ENCODE measurements at regions not wholly inside any gene's neighbourhood (a gene's known extent, or its start where the extent isn't known, plus 50 kb on each side); places are given as distances from the start of the nearest gene placed in this dataset.

- TF ChIP-seq, protein P1, sequence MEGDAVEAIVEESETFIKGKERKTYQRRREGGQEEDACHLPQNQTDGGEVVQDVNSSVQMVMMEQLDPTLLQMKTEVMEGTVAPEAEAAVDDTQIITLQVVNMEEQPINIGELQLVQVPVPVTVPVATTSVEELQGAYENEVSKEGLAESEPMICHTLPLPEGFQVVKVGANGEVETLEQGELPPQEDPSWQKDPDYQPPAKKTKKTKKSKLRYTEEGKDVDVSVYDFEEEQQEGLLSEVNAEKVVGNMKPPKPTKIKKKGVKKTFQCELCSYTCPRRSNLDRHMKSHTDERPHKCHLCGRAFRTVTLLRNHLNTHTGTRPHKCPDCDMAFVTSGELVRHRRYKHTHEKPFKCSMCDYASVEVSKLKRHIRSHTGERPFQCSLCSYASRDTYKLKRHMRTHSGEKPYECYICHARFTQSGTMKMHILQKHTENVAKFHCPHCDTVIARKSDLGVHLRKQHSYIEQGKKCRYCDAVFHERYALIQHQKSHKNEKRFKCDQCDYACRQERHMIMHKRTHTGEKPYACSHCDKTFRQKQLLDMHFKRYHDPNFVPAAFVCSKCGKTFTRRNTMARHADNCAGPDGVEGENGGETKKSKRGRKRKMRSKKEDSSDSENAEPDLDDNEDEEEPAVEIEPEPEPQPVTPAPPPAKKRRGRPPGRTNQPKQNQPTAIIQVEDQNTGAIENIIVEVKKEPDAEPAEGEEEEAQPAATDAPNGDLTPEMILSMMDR (conservative IDR thresholded peaks at IDR 0.05), result no peak
- no peak overlapping the region for H3K14ac ChIP-seq (ENCODE audit: insufficient read depth, low read length)
- no peak overlapping the region for H3K56ac ChIP-seq (ENCODE audit: insufficient read length, low read depth, low read length)
- no peak overlapping the region for H2AK5ac ChIP-seq (ENCODE audit: insufficient read length, low read length)
- H3K4ac ChIP-seq (ENCODE audit: low read depth, low read length), result no peak overlapping the region
- H3K4me2 ChIP-seq (ENCODE audit: insufficient read depth, insufficient read length, low read length), result no peak overlapping the region
- H3K79me1 ChIP-seq (ENCODE audit: insufficient read depth, low read depth, low read length, poor library complexity, severe bottlenecking), result no peaks in the 10 kb centered on the region
- no peaks in the 10 kb centered on the region for H3K4me1 ChIP-seq (ENCODE audit: insufficient read depth, low read length)
- peaks cover 4 to 6% of the 10 kb centered on the region in 2 experiments; a peak in 2 of 4 replicates for H3K4me1 Mint-ChIP-seq
- H4K20me1 ChIP-seq (ENCODE audit: control insufficient read depth, insufficient read depth, insufficient read length), result no peaks in the 10 kb centered on the region
- H3K4me3 Mint-ChIP-seq, result no peak overlapping the region
- no peaks in the 10 kb centered on the region for H3K27me3 Mint-ChIP-seq (ENCODE audit: low read depth)
- no peak overlapping the region for H4K5ac ChIP-seq (ENCODE audit: insufficient read length, low read depth, low read length)
- H3K36me3 Mint-ChIP-seq (ENCODE audit: insufficient read depth in 1 of 3, low read depth in 3 of 3), result no peaks in the 10 kb centered on the region
- no peaks in the 10 kb centered on the region for H3K79me2 ChIP-seq (ENCODE audit: insufficient read depth, low read length)
- no peak overlapping the region for H2BK5ac ChIP-seq (ENCODE audit: insufficient read length, low read length)
- H3K9me3 Mint-ChIP-seq, result peaks cover 0 to 6% of the 10 kb centered on the region in 2 experiments; a peak in 3 of 5 replicates
- H3K9ac ChIP-seq (ENCODE audit: extremely low read depth, insufficient read length, low read length), result no peak overlapping the region
- H4K91ac ChIP-seq (ENCODE audit: insufficient read length, low read depth, low read length), result no peak overlapping the region
- no peak overlapping the region for H2BK20ac ChIP-seq (ENCODE audit: low read depth, low read length, poor library complexity, severe bottlenecking)
- H3K9me3 ChIP-seq (ENCODE audit: control insufficient read depth, low read depth, low read length), result no peaks in the 10 kb centered on the region
- no peak overlapping the region for H3K18ac ChIP-seq (ENCODE audit: insufficient read length, low read depth, low read length)
- no peak overlapping the region for H3T11ph ChIP-seq (ENCODE audit: low read length)
- H3K27ac Mint-ChIP-seq, result no peak overlapping the region
- no peak overlapping the region for H2BK15ac ChIP-seq (ENCODE audit: low read depth, low read length)
- no peak overlapping the region for H2BK12ac ChIP-seq (ENCODE audit: insufficient read length, low read depth, low read length)
- H4K8ac ChIP-seq (replicated peaks; ENCODE audit: insufficient read length, low read depth, low read length), result no peak overlapping the region
- H2AFZ ChIP-seq (ENCODE audit: low read length), result no peak overlapping the region
- WGBS (ENCODE audit: extremely low coverage, insufficient read length, low lambda C conversion rate), result no CpG with 5 or more reads among the region's 3 CpGs
- no peak overlapping the region for H3K23ac ChIP-seq (ENCODE audit: insufficient read length, low read depth, low read length)
- no peaks in the 10 kb centered on the region for H3K23me2 ChIP-seq (ENCODE audit: insufficient read length, low read depth, low read length, poor library complexity, severe bottlenecking)
- no peak overlapping the region for H2BK120ac ChIP-seq (ENCODE audit: low read depth, low read length, poor library complexity, severe bottlenecking)
- DNase-seq, result no peak
- H3K27ac ChIP-seq (ENCODE audit: insufficient read length, low read depth, low read length), result no peak overlapping the region
- no peaks in the 10 kb centered on the region for H3K27me3 ChIP-seq (ENCODE audit: insufficient read depth, low read length)
These were observed 354.0 kb downstream of the CCDC85A start for GRCh38 chr2:56537756-56538155.

Data from H9 (cell line).